ENCODE measurements at regions not wholly inside any gene's neighbourhood (a gene's known extent, or its start where the extent isn't known, plus 50 kb on each side); places are given as distances from the start of the nearest gene placed in this dataset.

GRCh38 chr12:30466093-30466585 lies 229.5 kb downstream of the IPO8 start:
- 71 to 75% methylated on average over 4 of the region's 4 CpGs for WGBS, 2 donors
- H3K27ac ChIP-seq, result no peak overlapping the region

GRCh38 chr12:30463636-30464035 lies 232.0 kb downstream of the IPO8 start:
- no peak for DNase-seq
- Histone ChIP-seq H3K27ac (no peak overlapping the region), H3K36me3 (ENCODE audit: low read depth, missing control alignments) (no peaks in the 10 kb centered on the region), H3K4me3 (no peak overlapping the region), H3K4me1 (no peaks in the 10 kb centered on the region), H3K9me3 (no peaks in the 10 kb centered on the region), H3K27me3 (no peaks in the 10 kb centered on the region)
- WGBS, 2 donors, result 39 to 94% methylated on average over 2 of the region's 2 CpGs
- intact Hi-C loops (cut with DNase I; ENCODE audit: low total_unique reads), result no loop called here
- no peak for TF ChIP-seq POLR2A (IDR thresholded peaks at IDR 0.05)
- no peak for TF ChIP-seq CTCF (IDR thresholded peaks at IDR 0.05)

More at GRCh38 chr12:30466093-30466585, 229.5 kb downstream of the IPO8 start:
- Histone ChIP-seq H3K27me3 (no peaks in the 10 kb centered on the region), H3K4me3 (no peak overlapping the region), H3K36me3 (ENCODE audit: low read depth, missing control alignments) (no peaks in the 10 kb centered on the region), H3K4me1 (no peaks in the 10 kb centered on the region), H3K9me3 (no peaks in the 10 kb centered on the region)
- intact Hi-C loops (cut with DNase I; ENCODE audit: low total_unique reads), result no loop called here
- no peak for DNase-seq
- TF ChIP-seq CTCF (IDR thresholded peaks at IDR 0.05) (no peak), POLR2A (IDR thresholded peaks at IDR 0.05) (no peak)

GRCh38 chr12:30462249-30462648 lies 233.4 kb downstream of the IPO8 start:
- WGBS, 2 donors, result 50 to 58% methylated on average over 1 of the region's 1 CpG

GRCh38 chr12:30461026-30461615 lies 234.5 kb downstream of the IPO8 start:
- Histone ChIP-seq H3K4me1 (no peaks in the 10 kb centered on the region), H3K36me3 (ENCODE audit: low read depth, missing control alignments) (no peaks in the 10 kb centered on the region), H3K9me3 (no peaks in the 10 kb centered on the region), H3K27ac (no peak overlapping the region), H3K27me3 (no peaks in the 10 kb centered on the region), H3K4me3 (no peak overlapping the region)
- TF ChIP-seq CTCF (IDR thresholded peaks at IDR 0.05), result no peak
- TF ChIP-seq POLR2A (IDR thresholded peaks at IDR 0.05), result no peak
- intact Hi-C loops (cut with DNase I; ENCODE audit: low total_unique reads), result no loop called here
- no peak for DNase-seq

More at GRCh38 chr12:30462249-30462648, 233.4 kb downstream of the IPO8 start:
- no peak overlapping the region for H3K27ac ChIP-seq
- no peaks in the 10 kb centered on the region for H3K9me3 ChIP-seq
- intact Hi-C loops (cut with DNase I; ENCODE audit: low total_unique reads), result no loop called here
- no peaks in the 10 kb centered on the region for H3K27me3 ChIP-seq
- no peak for DNase-seq
- TF ChIP-seq CTCF (IDR thresholded peaks at IDR 0.05) (no peak), POLR2A (IDR thresholded peaks at IDR 0.05) (no peak)
- H3K36me3 ChIP-seq (ENCODE audit: low read depth, missing control alignments), result no peaks in the 10 kb centered on the region
- no peaks in the 10 kb centered on the region for H3K4me1 ChIP-seq
- no peak overlapping the region for H3K4me3 ChIP-seq

- 93 to 96% methylated on average over 3 of the region's 3 CpGs for WGBS, 2 donors
- no peak for TF ChIP-seq CTCF (IDR thresholded peaks at IDR 0.05)
- TF ChIP-seq POLR2A (IDR thresholded peaks at IDR 0.05), result no peak
- Histone ChIP-seq H3K27ac (no peak overlapping the region), H3K36me3 (ENCODE audit: low read depth, missing control alignments) (no peaks in the 10 kb centered on the region), H3K9me3 (no peaks in the 10 kb centered on the region), H3K27me3 (no peaks in the 10 kb centered on the region), H3K4me1 (no peaks in the 10 kb centered on the region), H3K4me3 (no peak overlapping the region)
- intact Hi-C loops (cut with DNase I; ENCODE audit: low total_unique reads), result no loop called here
- no peak for DNase-seq
These were observed 237.2 kb downstream of the IPO8 start for GRCh38 chr12:30458453-30458852.

All from testis (tissue), 2 donors.